HCT116 (cell line): ENCODE measurements at regions not wholly inside any gene's neighbourhood (a gene's known extent, or its start where the extent isn't known, plus 50 kb on each side); places are given as distances from the start of the nearest gene placed in this dataset.

Experiments
- CTCF ChIP-seq, 3 experiments: fragments of 200-600 bp in 1 of 3; sonication (generic) in 1 of 3; IDR thresholded peaks in 2 of 3; conservative IDR thresholded peaks in 1 of 3; 2 replicates each; pipeline ENCODE4 v1.5.1; 2012 to 2017; ENCODE audit warnings: low read depth in 2 of 3, low read length in 2 of 3, antibody characterized with exemption in 1 of 3, borderline replicate concordance in 1 of 3, control low read depth in 1 of 3, mild to moderate bottlenecking in 1 of 3, mixed read lengths in 1 of 3, mixed run types in 1 of 3, moderate library complexity in 1 of 3; ENCODE audit not compliant: insufficient read depth in 1 of 3
- POLR2AphosphoS5 ChIP-seq: IDR thresholded peaks from 2 replicates; pipeline ENCODE4 v1.6.1; 2011; ENCODE audit warnings: mild to moderate bottlenecking, low read depth, low read length, moderate library complexity
- TCF7L2 ChIP-seq: IDR thresholded peaks from 2 replicates; pipeline ENCODE4 v1.7.0; 2011; ENCODE audit warnings: borderline replicate concordance, inconsistent platforms; ENCODE audit not compliant: insufficient read depth, insufficient read length; ENCODE audit errors: extremely low read depth
- ZNF274 ChIP-seq: fragments of 200-500 bp; sonication (Bioruptor generic); IDR thresholded peaks from 2 replicates; pipeline ENCODE4 v1.6.1; 2014; ENCODE audit warnings: mild to moderate bottlenecking, low read depth, low read length, inconsistent platforms

- TF ChIP-seq ZNF274 (no peak), CTCF (IDR thresholded peaks at IDR 0.05 in 2 of 3, conservative IDR thresholded peaks at IDR 0.05 in 1 of 3; ENCODE audit: borderline replicate concordance in 1 of 3, insufficient read depth in 1 of 3, low read depth in 2 of 3, low read length in 2 of 3) (no peak), TCF7L2 (no peak), POLR2AphosphoS5 (no peak)
These were observed 750.5 kb upstream of the GRM7 start for GRCh38 chr3:6110451-6110850.
